Lower leg skin (tissue), 4 donors: ENCODE measurements at regions not wholly inside any gene's neighbourhood (a gene's known extent, or its start where the extent isn't known, plus 50 kb on each side); places are given as distances from the start of the nearest gene placed in this dataset.

Experiments
- DNase-seq, 2 donors: peaks; one replicate each; pipeline ENCODE4 v3.0.0-alpha.2; 2019; ENCODE audit warnings: low spot score in 2 of 2
- H3K4me3 ChIP-seq: fragments of 200-600 bp; sonication (generic); 2 replicates; pipeline ENCODE4 v1.5.1; 2017; ENCODE audit warnings: mild to moderate bottlenecking, low read depth; ENCODE audit not compliant: poor library complexity, severe bottlenecking
- POLR2A ChIP-seq, 2 donors: fragments of 450-650 bp; IDR thresholded peaks; one replicate each; pipeline ENCODE4 v1.6.1; 2016 to 2017; ENCODE audit warnings: antibody characterized with exemption in 2 of 2, mild to moderate bottlenecking in 1 of 2, moderate library complexity in 1 of 2
- WGBS, 2 donors: methylation state at CpG; one replicate each; pipeline ENCODE4 v1.1.5; 2018; 5-methylcytosine and 5-hydroxymethylcytosine counted together
- intact Hi-C: fragments of 100-400 bp; cut with DNase I; formaldehyde crosslinking; loops from one replicate; pipeline ENCODE4 v1.15.0; 2023; ENCODE audit warnings: low total_unique reads
- TF ChIP-seq, protein P1 (sequence below), 3 donors: fragments of 450-650 bp; IDR thresholded peaks; one replicate each; pipeline ENCODE4 v1.5.1; 2016; ENCODE audit warnings: antibody characterized with exemption in 3 of 3, mild to moderate bottlenecking in 3 of 3, moderate library complexity in 2 of 3

DNA sequence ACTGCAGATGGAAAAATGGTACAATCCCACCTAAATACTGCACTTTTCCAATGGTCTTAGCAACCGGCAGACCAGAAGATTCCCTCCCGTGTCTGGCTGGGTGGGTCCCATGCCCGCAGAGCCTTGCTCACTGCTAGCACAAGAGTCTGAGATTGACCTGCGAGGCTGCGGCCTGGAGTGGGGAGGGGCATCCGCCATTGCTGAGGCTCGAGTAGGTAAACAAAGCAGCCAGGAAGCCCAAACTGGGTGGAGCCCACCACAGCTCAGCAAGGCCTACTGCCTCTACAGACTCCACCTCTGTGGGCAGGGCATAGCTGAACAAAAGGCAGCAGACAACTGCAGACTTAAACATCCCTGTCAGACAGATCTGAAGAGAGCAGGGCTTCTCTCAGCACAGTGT, 221.6 kb upstream of the CTNND2 start:
- intact Hi-C loops: no loop called here
- 68 to 87% methylated on average over 6 to 7 of the region's 7 CpGs for WGBS, 2 donors
- no peak for DNase-seq
- TF ChIP-seq, protein P1, sequence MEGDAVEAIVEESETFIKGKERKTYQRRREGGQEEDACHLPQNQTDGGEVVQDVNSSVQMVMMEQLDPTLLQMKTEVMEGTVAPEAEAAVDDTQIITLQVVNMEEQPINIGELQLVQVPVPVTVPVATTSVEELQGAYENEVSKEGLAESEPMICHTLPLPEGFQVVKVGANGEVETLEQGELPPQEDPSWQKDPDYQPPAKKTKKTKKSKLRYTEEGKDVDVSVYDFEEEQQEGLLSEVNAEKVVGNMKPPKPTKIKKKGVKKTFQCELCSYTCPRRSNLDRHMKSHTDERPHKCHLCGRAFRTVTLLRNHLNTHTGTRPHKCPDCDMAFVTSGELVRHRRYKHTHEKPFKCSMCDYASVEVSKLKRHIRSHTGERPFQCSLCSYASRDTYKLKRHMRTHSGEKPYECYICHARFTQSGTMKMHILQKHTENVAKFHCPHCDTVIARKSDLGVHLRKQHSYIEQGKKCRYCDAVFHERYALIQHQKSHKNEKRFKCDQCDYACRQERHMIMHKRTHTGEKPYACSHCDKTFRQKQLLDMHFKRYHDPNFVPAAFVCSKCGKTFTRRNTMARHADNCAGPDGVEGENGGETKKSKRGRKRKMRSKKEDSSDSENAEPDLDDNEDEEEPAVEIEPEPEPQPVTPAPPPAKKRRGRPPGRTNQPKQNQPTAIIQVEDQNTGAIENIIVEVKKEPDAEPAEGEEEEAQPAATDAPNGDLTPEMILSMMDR (IDR thresholded peaks at IDR 0.05): no peak
- TF ChIP-seq POLR2A (IDR thresholded peaks at IDR 0.05): no peak
- H3K4me3 ChIP-seq: no peak overlapping the region

DNA sequence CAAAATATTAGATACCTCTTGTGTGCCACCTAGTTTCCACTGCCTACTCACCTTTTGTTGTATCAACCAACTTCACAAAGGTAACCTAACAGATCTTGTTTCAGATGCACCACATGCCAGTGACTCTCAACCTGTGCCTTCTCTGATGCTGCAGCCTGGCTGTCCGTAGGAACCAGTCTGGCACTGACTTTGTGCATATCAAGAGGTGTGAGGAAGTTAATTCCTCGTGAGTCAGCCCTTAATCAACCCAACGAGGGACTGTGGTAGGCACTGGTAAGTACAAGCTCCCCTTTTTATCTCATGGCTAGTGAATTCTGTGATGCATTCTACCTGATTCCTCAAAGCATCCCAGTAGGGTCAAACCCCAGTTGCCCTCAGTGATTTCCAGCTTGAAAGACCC, 215.4 kb upstream of the CTNND2 start:
- WGBS, 2 donors: 48 to 68% methylated on average over 3 of the region's 3 CpGs
- H3K4me3 ChIP-seq: no peak overlapping the region
- DNase-seq: no peak
- TF ChIP-seq, protein P1 (IDR thresholded peaks at IDR 0.05): no peak
- no peak for TF ChIP-seq POLR2A (IDR thresholded peaks at IDR 0.05)
- intact Hi-C loops: no loop called here

DNA sequence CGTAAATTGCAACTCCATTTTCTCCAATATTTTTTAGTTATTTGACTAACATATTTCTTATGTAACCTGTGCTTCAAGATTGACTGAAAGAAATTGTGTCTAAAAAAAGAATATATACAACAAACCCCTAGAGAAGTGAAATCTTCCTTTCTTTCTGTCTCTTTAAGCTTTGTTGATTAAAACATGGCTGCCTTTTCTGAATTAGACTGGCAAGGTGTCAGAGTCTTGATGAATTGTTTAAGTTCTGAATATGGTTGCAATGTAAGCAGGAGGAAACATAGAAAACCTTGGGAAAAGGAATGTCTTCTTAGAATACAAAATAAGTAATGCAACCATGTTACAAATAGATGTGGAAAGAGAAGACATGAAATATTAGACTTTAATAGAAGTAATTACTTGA, 209.8 kb upstream of the CTNND2 start:
- H3K4me3 ChIP-seq: no peak overlapping the region
- WGBS, 2 donors: 91 to 92% methylated on average over 1 of the region's 1 CpG
- no peak for TF ChIP-seq POLR2A (IDR thresholded peaks at IDR 0.05)
- TF ChIP-seq, protein P1 (IDR thresholded peaks at IDR 0.05): no peak
- no peak for DNase-seq
- intact Hi-C loops: no loop called here

DNA sequence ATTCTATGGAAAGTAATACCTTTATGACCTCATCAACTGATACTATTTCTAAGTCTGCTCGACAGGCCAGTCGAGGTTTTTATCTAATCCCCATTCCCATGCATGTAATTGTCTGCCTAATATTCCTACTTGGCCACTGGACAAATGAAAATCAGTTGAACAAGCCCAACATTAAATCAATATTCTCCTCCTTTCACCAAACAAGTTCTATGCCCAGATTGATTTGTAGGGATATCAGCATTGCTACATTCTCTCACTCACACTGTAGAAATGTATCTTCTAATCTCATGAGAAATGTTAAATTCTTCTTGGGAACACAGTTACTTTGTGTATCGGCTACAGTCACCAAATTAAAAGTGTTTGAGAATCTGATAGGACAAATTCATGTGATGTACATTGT, 208.8 kb upstream of the CTNND2 start:
- TF ChIP-seq, protein P1 (IDR thresholded peaks at IDR 0.05): no peak
- no peak for TF ChIP-seq POLR2A (IDR thresholded peaks at IDR 0.05)
- 77 to 80% methylated on average over 3 of the region's 3 CpGs for WGBS, 2 donors
- H3K4me3 ChIP-seq: no peak overlapping the region
- intact Hi-C loops: no loop called here
- no peak for DNase-seq

DNA sequence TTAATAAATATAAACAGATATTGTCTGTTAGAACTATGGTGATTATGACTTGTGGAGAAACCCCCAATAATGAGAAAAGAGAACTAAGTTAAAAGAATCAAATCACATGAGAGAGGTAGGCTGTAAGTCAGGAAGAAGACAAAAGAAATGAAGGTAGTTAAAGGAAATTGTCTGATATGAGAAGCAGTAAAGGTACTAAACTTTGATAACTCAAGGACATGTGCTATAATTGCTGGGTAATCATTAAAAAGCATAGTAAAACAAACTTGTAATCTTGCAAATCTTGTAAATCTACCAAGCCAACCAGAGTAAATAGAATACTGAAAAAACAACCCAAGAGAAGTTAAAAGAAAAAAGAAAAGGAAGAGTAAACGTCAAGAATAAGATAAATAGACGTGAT, 207.0 kb upstream of the CTNND2 start:
- intact Hi-C loops: no loop called here
- no peak overlapping the region for H3K4me3 ChIP-seq
- no peak for DNase-seq
- 60 to 65% methylated on average over 2 of the region's 2 CpGs for WGBS, 2 donors
- TF ChIP-seq, protein P1 (IDR thresholded peaks at IDR 0.05): no peak
- no peak for TF ChIP-seq POLR2A (IDR thresholded peaks at IDR 0.05)

DNA sequence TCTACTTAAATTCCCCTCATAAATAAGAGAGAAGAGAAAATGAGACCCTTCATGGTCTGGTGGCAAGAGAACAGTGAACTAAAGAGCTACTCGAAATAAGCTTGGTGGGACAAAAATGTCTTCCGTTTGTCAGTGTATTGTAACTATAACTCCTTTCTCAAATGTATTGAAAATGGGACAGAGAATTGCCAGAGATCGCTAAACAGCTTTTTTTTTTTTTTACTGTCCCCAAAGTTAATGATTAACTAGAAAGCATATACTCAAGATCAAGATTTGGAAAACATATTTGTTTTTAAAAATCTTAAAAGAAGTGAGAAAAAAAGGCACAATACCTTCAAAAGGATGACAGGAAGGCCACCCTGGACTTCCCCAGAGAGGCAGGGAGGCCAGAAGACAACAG, 206.4 kb upstream of the CTNND2 start:
- no peak overlapping the region for H3K4me3 ChIP-seq
- intact Hi-C loops: no loop called here
- WGBS, 2 donors: 79 to 87% methylated on average over 3 of the region's 3 CpGs
- no peak for DNase-seq
- no peak for TF ChIP-seq POLR2A (IDR thresholded peaks at IDR 0.05)
- TF ChIP-seq, protein P1 (IDR thresholded peaks at IDR 0.05): no peak
